B cell (primary cell): ENCODE measurements at regions not wholly inside any gene's neighbourhood (a gene's known extent, or its start where the extent isn't known, plus 50 kb on each side); places are given as distances from the start of the nearest gene placed in this dataset.

ENCODE experiments used
- EZH2 ChIP-seq: IDR thresholded peaks from 2 replicates; pipeline ENCODE4 v1.6.1; 2012; ENCODE audit warnings: borderline replicate concordance, low read depth, mild to moderate bottlenecking, moderate library complexity, low read length; ENCODE audit not compliant: insufficient read depth, poor library complexity, severe bottlenecking
- TF ChIP-seq, protein P1 (sequence below): fragments of 200-600 bp; IDR thresholded peaks from one replicate; pipeline ENCODE4 v1.8.0; 2022; ENCODE audit warnings: antibody characterized with exemption, mild to moderate bottlenecking

DNA sequence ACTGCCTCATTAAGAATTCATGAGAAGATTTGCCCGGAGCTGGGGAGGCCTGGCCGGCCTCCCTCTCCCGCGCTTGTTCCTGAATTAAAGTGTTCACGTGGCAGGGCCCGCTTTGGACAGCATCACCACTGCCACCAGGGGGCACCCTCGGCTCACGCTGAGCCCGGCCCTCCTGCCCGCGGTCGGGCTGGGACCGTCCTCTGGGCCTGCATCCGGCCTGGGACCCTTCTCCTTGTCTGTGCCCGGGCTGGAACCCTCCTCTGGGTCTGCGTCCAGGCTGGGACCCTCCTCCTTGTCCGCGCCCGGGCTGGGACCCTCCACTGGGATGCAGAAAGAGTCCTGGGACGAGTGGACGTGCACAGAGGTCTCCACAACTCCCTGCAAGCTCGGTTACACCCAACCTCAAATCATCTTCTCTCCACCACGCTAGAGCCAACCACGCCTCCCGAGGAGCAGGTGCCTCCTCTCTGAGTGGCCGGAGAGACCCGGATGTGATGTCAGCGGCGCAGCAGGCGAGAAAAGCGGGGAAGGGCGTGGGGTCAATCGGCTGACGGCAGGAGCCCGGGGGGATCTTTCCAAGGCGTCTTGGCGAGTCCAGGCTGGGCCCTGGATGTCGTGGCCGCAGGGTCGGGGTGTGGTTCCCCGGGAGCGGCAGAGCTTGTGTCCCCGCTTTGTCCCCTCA, 50.9 kb upstream of the DACT2 start:
- TF ChIP-seq, protein P1, sequence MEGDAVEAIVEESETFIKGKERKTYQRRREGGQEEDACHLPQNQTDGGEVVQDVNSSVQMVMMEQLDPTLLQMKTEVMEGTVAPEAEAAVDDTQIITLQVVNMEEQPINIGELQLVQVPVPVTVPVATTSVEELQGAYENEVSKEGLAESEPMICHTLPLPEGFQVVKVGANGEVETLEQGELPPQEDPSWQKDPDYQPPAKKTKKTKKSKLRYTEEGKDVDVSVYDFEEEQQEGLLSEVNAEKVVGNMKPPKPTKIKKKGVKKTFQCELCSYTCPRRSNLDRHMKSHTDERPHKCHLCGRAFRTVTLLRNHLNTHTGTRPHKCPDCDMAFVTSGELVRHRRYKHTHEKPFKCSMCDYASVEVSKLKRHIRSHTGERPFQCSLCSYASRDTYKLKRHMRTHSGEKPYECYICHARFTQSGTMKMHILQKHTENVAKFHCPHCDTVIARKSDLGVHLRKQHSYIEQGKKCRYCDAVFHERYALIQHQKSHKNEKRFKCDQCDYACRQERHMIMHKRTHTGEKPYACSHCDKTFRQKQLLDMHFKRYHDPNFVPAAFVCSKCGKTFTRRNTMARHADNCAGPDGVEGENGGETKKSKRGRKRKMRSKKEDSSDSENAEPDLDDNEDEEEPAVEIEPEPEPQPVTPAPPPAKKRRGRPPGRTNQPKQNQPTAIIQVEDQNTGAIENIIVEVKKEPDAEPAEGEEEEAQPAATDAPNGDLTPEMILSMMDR = peak; percentile 56
- TF ChIP-seq EZH2 = no peak
